Left renal cortex interstitium (tissue), 4 donors: ENCODE measurements at regions not wholly inside any gene's neighbourhood (a gene's known extent, or its start where the extent isn't known, plus 50 kb on each side); places are given as distances from the start of the nearest gene placed in this dataset.
"Not testable (repeated sequence)": the region's sequence is repeated elsewhere in the genome, so short reads cannot be mapped to it uniquely, and the experiment has no call there.

Experiments
- DNase-seq, 4 donors: peaks; one replicate each; pipeline ENCODE4 v3.0.0-alpha.2; 2013; ENCODE audit warnings: low read depth in 4 of 4, low spot score in 2 of 4, missing footprints in 1 of 4

DNA sequence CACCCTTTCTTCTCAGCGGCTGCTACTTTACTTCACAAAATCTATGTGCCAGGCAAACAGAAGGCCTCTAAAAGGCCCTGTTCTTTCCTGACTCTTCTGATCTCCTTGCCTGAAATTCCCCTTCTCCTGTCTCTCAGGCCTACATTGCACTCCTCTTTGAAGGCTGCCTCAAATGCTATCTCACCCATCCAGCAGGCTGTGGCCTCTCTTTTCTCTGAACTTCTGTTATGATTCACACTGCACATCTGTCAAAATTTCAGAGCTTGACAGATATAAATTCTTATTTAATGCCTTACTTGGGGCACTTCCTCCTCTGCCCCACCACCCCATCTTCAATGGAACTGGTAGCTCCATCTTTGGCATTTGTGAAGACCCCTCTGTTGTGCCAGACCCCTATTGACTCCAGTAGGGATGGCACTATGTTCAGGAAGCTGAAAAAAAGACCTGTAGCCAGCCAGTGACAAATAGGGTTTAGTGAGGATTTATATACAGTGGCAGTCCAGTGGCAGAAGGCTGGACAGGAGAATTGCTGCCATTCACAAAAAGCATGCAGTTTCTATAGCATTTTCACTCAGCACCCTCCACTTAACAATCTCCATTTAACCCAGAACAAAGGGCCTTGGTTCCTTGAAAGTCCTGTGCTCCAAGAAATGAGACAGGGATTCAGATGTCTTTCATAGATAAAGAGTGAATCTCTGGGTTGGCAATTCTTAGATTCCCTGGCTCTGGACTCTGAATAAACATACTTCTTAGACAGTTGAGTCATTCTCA, 415.8 kb upstream of the GRM7 start:
- DNase-seq = no peak

DNA sequence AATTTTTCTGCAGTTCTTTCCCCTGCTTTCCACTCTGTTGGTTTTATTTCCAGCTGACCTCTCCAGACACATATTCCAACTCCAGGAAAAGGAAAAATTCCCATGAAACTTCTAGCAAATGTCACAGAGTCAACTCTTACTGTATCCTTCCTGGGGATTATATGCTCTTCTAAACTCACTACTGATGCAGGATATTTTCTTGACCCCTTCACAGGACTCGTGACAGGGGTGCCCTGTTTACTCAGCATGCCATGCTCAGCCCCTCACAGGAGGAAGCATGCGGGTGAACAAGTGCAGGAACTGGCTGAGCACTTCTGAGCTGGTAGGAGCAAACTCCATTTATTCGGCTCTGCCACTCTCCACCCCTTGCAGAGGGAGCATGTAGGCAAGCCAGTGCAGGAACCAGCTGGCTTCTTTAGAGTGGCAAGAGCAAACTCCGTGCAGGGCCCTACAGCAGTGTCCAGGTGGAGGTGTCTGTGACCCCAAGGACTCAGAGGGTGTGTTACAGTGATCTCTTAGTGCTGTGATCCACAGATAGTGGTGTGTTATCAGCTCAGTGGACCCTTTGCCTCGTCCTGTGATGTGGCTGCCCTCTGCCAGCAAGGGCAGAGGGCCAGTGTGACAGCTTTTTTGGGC, 413.6 kb upstream of the GRM7 start:
- no peak for DNase-seq

DNA sequence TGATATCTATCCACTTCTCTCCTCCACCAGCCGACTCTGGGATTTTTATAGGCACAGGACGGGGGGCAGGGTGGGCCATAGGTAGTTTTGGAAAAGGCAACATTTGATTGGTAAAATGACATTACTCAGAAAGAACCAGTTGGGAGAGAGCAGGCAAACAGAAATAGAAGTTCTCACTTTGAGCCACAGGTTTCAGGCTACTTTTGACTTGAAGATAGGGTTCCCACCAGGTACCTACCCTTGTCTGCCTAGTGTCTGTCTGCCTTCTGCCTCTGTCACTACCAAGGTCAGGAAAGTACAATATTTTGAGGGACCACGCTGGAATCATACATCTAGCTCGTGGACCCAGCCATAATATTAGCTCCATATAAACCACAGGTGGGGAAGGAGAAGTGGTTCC, 412.9 kb upstream of the GRM7 start:
- DNase-seq = no peak

DNA sequence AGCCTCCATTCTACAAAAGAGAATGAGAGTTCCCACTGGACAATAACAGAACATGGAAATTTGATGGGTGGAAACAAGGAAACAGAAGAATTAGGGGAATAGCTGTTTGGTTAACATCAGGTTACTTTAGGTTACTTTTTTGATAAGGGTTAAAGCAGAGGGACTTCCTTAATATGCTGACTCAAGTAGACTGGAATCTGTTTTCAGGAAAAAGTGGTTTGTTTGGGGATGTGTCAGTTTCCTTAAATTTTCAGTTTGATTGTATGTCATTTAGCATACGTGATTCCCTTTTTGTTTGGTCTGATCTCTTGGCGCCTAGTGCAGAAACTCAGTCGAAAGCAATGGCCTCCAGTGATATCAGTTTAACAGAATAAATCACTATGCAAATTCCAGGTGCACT, 411.8 kb upstream of the GRM7 start:
- no peak for DNase-seq

- no peak for DNase-seq
Measured at GRCh38 chr3:6452974-6453373, 407.9 kb upstream of the GRM7 start.

- no peak for DNase-seq
Measured at GRCh38 chr3:6455031-6455430, 405.9 kb upstream of the GRM7 start.

DNA sequence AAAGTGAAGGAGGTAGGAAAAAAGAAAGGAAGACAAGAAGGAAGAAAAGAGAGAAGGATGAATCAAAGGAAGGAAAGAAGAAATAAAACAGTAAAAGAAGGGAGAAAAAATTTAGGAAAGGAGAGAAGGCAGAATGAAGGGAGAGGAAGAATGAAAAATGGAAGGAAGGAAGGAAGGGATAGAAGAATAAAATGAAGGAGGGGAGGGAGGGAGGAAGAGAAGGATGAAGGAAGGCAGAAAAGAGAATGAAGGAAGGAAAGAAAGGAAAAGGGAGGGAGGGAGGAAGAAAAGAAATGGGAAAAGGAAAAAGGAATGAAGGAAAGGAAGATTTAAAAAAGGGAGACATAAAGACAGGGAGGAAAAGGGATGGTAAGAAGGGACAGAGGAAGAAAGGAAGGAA, 393.7 kb upstream of the GRM7 start:
- no peak for DNase-seq

- no peak for DNase-seq
Measured at GRCh38 chr3:6468589-6468988, 392.3 kb upstream of the GRM7 start.

DNA sequence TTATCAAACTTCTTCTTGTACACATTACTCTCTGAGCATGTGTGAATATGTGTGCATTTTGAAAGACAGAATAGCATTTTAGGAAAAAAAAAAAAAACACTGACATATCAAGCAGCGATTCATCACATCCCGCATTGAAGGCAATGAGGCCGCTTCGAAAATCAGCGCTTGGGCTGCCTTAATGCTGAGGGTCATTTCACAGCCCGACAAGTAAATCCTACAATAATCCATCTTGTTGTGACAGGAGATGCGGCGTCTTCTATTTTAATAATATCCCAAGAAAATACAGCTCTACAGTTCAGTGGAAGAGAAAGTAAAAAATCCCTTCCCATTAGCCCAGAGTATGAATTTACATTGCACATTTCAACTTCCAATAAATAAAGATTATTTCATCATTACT, 389.2 kb upstream of the GRM7 start:
- DNase-seq = no peak

- DNase-seq = not testable (repeated sequence)
Measured at GRCh38 chr3:6490487-6491327, 370.2 kb upstream of the GRM7 start.

GRCh38 chr3:6491768-6492167, 369.1 kb upstream of the GRM7 start:
- no peak for DNase-seq

DNA sequence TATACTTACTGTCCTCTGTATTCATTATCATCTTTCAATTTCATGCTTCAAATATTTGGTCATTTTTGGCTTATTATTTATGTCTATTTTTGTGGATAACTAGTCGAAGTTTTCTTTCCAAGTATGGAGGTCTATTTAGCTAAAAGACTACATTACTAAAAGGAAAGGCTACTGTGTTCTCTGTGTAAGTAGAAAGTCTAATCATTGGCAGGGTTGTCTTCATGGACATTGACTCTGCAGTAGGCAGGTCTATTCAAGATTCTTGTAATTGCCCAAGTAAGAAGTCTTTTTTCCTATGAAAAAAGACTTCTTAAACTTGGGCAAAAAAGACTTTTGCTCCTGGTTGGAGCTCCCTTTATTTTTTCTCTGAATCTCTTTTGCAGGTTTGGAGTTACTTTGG, 368.6 kb upstream of the GRM7 start:
- DNase-seq = no peak

- not testable (repeated sequence) for DNase-seq
Measured at GRCh38 chr3:6498944-6499343, 362.0 kb upstream of the GRM7 start.

DNA sequence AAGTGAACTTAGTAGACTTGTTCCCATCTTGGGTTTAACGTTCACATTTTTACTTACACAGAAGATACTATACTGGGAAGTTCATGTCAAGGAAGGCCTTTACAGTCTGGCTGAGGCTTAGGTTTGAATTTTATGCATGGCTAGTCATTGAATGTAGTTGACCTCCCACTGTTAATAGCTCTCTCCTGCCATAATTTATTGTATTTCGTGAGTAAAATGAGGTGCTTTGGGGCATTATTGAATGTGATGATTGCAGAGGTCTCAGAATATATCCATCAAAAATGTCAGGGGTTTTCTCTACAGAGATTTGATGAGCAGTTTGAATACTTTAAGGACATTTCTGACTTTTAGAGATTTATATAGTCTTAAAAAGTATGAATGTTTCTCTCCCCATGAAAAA, 356.6 kb upstream of the GRM7 start:
- DNase-seq = no peak

- no peak for DNase-seq
Measured at GRCh38 chr3:6504834-6505233, 356.1 kb upstream of the GRM7 start.

GRCh38 chr3:6508410-6508759, 352.5 kb upstream of the GRM7 start:
- DNase-seq = no peak

DNA sequence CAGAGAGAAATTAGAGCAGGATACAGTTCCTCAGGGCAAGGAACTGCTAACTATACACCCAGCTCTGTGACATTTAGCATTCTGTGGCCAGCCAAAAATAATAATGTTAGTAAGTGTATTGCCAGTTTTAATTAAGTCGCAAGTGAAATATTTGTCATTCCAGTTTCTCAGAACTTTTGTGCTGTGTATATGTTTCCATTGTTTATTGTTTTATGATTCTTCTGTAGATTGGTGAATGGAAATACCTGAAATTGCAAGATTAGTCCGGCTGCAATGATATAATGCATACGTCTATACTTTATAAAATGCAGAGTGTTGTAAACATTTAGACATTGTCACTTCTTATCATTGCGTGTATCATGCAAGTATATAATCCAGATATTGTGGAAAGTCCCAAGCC, 351.3 kb upstream of the GRM7 start:
- DNase-seq = no peak

GRCh38 chr3:6510713-6511112, 350.2 kb upstream of the GRM7 start:
- no peak for DNase-seq

DNA sequence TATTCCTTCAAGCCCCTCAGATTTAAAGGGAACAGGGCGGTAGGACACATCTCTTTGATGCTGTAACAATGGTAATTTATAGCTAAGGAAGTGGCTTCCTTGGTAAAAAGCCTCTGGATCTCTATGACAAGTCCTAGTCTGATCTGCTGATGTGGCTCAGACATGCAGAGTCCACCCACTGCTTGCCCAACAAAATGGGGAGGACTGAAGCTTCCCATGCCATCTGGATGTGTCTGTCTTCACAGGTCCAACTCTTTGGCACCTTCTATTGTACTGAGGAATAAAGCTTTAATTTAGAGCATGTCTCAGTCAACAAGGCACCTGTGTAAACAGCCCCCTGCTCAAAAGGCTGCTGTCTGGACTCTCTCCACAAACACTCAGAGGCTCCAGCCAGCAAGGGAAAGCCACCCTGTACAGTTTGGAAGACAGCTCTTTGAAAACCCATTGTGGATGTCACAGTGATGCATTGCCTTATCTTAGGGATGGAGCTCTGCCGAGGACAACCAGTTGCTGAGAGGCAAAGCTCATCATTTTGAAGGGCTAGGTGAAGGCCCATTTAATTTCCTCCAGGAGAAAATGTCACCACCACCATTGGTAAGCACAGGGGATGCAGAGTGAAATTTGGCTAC, 348.6 kb upstream of the GRM7 start:
- no peak for DNase-seq

DNA sequence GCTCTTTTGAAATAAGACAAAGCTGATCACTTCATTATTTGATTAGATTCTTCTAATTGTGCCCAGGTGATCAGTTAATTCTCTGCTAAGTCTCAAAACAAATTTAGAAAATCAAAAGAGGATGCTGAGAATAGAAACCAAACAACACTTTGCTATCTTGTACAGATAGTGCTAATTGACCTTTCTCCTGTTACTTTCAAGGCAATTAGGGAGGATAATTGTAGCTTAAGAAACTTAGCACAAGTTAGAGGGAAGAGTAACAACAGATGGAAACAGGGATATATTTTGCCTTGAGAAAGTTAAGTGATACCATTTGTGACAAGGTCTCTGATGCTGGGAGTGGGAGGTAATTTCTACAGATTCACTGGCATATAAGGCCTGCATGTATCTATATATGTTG, 344.8 kb upstream of the GRM7 start:
- no peak for DNase-seq

- no peak for DNase-seq
Measured at GRCh38 chr3:6516694-6517093, 344.2 kb upstream of the GRM7 start.
